Fibroblast of the aortic adventitia (primary cell): ENCODE measurements at regions not wholly inside any gene's neighbourhood (a gene's known extent, or its start where the extent isn't known, plus 50 kb on each side); places are given as distances from the start of the nearest gene placed in this dataset.

Experiments
- DNase-seq: peaks from one replicate; pipeline ENCODE4 v3.0.0-alpha.2; 2010; ENCODE audit warnings: low read depth
- H3K4me3 ChIP-seq: 2 replicates; pipeline ENCODE4 v1.5.1; 2011; ENCODE audit warnings: low read depth, mild to moderate bottlenecking, control low read depth, low read length, moderate library complexity
- CTCF ChIP-seq: IDR thresholded peaks from 2 replicates; pipeline ENCODE4 v1.5.1; 2011; ENCODE audit warnings: mild to moderate bottlenecking, low read length, control low read depth, inconsistent platforms; ENCODE audit not compliant: insufficient read depth

GRCh38 chr15:61331019-61331418, 101.9 kb upstream of the RORA start:
- no peak for DNase-seq
- TF ChIP-seq CTCF: no peak
- H3K4me3 ChIP-seq: no peak overlapping the region

- no peak for TF ChIP-seq CTCF
- no peak for DNase-seq
- H3K4me3 ChIP-seq: no peak overlapping the region
Measured at GRCh38 chr15:61327019-61327631, 98.0 kb upstream of the RORA start.

- no peak for DNase-seq
- TF ChIP-seq CTCF: no peak
- H3K4me3 ChIP-seq: no peak overlapping the region
Measured at GRCh38 chr15:61319892-61320291, 90.8 kb upstream of the RORA start.

- no peak for TF ChIP-seq CTCF
- no peak overlapping the region for H3K4me3 ChIP-seq
- no peak for DNase-seq
Measured at GRCh38 chr15:61318802-61319525, 89.9 kb upstream of the RORA start.

- TF ChIP-seq CTCF: no peak
- no peak for DNase-seq
- H3K4me3 ChIP-seq: no peak overlapping the region
Measured at GRCh38 chr15:61318301-61318700, 89.2 kb upstream of the RORA start.

- DNase-seq: no peak
- TF ChIP-seq CTCF: no peak
- no peak overlapping the region for H3K4me3 ChIP-seq
Measured at GRCh38 chr15:61315471-61315870, 86.4 kb upstream of the RORA start.
